HS-27A (cell line): ENCODE measurements at regions not wholly inside any gene's neighbourhood (a gene's known extent, or its start where the extent isn't known, plus 50 kb on each side); places are given as distances from the start of the nearest gene placed in this dataset.

Experiments used
- DNase-seq: peaks from one replicate; pipeline ENCODE4 v3.0.0-alpha.2; 2012; ENCODE audit warnings: low read depth, missing footprints

DNA sequence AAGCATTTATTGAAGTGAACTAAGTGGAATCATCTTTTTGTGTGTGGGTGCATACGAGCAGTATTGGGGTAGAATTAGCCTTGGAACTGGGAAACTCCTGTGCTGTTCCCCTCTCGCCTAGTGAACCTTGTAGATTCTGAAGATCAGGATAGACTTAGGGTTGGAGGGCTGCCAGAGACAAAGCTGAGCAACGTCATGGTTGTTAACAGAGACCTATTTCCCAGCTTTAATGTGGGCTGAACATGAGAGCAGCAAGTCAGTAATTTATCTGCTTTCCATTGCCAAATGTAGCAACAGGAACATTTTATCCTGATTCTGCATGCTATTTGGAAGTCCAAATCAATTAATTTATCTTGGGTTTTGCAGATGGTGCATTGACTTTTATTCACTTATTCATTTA, 246.6 kb downstream of the IL20RB start:
- no peak for DNase-seq

DNA sequence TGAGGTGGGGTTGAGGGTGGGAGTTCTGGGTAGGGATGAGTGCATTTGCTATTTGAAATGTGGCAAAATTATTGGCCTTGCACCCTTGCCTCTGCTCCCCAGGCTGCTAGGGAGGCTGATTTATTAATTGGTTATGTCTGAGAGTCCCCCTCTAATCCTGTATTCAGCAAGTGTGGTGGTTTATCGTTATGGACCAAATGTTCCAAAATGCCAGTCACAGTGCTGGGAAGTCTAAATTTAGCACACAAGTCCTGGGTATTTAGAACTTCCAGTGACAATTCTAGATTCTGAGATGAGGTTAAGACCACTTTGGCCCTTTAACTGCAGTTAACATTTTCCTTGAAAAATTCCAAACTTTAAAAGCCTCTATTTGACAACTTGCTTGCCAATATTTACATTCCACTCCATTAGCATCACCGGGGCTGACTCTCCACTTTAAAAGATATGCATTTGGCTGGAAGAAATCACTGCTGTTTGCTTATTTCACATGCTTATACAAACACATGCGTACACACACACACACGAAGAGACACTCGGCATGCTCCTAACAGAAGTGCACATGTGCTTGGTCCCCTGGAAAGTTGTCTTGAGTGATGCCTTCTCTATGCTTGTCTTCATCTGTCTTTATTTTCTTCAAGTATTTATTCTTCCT, 247.7 kb downstream of the IL20RB start:
- no peak for DNase-seq

DNA sequence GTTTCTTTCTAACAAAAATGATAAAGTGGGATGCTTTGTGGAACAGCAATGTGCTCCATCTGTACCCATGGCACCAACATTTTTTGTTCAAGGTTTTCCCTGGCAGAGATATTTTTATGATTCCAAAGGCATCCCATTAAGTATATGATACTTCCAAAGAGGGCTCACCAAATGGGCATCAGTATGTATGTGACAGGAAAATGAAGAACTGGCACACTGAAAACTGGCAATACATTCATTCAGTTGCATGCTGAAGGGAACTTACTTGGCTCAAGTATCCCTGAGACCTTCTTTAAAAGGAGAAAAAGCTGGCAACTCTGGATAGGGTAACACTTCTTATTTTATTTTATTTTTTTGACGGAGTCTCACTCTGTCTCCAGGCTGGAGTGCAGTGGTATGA, 249.8 kb downstream of the IL20RB start:
- no peak for DNase-seq

DNA sequence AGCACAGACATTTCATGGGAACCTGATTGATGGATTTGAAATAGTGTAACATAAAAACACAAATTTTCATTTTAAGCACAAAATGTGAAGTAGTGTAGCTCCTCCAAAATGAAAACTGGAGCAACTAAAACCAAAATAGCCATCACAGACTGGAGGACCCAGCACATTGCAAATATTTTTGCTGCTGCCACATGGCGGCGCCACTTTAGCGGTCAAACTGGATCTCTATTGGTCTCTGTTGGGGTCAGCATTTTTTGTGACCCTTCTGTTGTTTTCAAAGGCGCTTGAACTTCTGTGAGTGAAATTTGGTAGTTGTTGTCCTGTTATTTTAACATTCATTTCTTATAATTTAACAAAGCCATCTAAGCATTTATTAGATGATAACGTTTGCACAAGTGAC, 259.9 kb downstream of the IL20RB start:
- no peak for DNase-seq

DNA sequence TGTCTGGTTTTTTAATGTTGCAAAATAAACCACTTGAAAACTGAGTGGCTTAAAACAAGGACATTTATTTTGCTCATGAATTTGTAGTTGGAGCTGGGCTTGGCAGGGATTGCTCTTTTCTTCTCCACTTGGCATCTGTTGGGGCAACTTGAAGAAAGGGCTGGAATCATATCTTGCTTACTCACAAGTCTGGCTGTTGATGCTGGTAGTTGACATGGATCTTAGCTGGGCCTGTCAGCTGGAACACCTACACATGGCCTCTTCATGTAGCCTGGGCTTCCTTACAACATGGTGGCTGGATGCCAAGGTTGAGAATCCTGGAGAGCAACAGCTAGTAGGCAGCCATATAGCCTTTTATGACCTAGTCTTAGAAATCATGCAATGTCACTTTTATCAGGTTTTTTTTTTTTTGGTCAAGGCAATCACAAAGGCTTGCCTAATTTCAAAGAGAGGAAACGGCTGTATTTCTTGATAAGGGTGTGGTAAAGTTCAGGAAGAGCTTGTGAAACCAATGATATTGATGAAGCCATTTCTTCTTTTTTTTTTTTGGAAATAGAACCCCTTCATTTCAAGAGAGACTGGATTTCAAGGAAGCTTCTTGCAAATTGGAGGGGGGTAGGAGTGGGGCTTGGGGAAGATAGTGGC, 262.1 kb downstream of the IL20RB start:
- no peak for DNase-seq

DNA sequence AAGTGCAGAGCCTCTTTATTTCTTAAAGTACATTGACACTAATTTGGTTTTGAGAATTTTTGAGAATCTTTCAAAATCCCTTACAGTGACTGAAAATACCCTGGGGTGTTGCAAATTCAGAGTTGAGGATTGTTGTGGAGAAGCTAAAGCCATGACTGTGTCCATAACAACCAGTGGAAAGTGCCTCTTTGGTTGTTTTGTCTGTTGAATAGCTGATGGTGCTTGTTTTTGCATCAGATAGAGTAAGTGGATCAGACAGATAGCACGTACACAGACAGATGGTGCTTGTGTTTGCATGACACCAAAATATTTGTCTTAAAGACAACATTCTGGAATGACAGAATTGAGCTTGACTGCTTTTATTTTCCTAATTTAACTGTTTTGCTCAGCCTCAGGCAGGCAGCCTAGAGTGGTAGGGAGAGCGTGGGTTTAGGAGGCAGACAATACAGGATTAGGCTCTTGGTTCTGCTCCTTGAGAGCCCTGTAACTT, 265.0 kb downstream of the IL20RB start:
- no peak for DNase-seq

DNA sequence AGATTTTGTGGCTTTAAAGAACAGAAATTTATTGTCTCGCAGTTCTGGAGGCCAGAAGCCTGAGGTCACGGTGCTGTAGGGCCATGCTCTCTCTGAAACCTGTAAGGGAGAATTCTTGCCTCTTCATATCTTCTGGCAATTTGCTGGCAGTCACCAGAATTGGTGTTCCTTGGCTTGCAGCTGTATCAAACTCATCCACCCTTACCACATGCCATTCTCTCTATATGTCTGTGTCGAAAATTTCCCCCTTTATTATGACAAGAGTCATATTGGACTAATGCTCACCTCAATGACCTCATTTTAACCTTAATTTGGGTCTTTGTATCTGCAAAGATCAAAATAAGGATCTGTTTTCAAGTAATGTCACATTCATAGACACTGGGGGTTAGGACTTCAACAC, 266.7 kb downstream of the IL20RB start:
- DNase-seq, result no peak

DNA sequence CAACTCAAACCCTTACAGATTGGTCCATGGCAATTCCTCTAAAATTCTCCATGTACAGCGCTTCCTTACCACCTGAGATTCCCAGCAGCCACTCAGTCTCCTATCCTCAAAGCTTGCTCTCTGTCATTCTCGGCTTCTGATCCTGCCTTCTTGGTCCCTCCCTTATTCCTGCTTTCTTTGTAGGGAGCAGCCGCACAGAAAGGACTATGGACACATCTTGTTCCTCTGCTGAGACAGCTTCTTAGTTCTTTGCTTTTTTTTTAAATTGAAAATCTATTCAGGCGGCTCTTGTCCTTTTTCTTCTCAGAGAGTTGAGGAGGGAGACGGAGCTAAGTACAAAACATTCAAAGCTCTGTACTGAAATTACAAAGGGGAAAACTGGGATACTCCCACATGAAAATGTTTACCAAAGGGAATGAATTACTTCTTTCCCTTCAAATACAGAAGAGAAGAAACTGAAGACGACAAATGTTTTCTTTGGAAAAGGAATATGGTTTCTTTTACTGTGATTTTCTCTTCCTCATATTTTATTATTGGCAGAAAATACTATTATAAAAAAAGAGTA, 285.1 kb downstream of the IL20RB start:
- no peak for DNase-seq

DNA sequence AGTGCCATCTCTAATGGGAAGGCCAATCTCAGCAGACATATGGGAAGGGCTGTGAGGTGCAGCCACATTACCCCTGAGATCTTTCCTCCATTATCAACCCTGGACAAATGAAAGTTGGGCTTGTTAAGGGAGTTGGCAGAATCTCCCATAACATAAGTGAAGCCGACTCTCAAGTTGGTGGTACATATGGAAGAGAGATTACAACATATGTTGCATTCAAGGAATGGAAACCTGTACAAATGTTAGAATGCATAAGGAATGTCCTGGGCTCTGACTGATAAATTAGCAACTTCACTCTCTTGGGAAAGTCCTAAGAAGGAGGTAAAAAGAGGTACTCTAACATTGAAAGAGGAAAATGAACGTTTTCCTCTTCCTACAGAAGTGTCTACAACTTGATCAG, 288.7 kb downstream of the IL20RB start:
- DNase-seq, result no peak

DNA sequence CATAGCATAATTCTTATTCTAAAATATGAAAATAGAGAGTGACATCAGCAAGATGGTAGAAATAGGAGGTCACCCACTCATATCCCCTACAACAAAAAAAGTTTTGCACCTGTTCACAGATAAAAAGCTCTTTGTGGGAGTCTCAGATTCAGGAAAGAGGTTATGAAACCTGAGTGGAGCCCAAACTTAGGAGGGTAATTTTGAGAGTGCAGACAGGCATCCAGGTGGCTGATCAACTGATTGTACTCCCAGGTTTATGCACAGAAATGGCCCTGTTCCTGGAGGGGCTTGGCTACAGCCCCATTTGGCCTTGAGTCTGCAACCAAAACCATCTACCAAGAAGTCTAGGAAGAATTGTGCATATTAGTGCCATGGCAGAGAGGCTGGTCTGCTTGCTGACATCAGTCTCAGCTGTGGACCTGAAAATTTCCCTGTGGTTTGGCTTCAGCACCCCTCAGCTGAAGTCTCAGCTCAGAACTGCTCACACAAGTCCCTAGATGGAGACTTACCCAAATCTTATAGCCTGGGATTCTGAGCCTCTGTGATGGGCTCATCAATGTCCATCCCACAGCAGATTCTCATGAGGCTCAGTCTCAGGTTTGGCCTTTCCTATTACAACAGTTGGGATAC, 291.6 kb downstream of the IL20RB start:
- no peak for DNase-seq

DNA sequence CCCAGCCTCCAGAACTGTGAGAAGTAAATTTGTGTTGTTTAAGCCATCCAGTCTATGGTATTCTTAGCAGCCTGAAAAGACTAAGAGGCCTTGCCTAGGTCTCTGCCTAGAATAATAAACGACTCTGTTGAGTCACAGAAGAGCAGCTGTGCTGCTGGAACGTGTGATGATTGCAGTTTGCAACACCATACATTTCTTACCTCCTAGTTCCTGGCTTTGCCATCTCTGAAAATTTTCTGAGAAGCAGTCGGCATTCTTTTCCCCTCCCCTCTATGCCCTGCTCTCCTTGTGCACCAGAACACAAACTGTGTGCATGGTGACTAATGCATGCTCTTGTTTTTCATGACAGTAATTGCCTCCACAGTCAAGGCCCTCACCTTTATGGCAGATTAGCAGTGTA, 301.3 kb downstream of the IL20RB start:
- DNase-seq, result no peak

DNA sequence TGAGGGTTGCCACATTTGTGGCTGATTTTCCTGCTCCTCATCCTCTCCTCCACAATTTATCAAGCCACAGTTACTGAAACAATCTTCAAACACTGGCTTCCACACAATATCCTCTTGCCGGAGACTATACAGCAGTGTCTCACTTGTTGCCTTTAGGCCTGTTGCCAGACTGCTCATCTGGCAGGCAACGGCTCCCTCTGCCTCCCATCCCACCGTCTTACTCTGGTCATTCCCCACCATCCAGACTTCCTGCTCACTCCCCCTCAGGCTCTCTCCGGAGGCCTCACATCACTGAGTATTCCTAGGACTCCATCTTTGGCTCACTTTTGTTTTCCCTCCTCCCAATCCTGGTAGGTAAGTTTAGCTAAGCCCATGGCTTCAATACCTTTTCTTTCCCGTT, 301.9 kb downstream of the IL20RB start:
- no peak for DNase-seq

DNA sequence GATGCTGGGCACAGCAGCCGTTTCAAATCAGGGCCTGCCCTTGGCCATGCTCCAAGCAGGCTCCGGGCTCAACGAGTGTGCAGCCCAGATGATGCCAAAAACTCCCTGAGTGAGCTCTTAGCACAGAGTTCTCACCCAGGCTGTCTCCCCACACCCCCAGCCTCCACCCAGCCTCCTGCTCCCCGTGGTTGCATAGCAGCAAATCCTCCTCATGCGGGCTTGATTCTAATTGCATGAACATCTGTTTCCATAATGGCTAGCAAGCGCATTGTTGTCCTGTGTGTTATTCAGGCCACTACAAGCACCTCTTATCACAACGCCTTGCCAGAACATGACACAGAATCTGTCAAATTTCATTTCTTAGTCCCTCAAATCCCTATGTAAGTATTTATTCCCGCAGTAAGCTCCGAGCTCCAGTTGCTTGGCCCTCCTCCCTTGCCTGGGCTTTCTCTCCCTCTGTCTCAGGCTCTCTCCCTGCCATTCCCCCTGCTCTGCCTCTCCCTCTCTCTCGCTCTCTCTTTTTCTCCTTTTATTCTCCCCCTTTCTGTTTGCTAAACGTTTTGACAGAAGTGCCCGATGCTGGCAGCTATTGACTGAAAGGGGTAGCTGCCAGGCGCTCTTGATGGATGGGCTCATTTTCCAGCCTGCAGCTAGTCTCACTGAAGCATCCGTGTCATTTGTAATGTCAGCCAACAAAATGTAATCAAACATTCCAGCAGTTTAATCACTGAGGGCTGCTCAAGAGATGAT, 306.5 kb downstream of the IL20RB start:
- DNase-seq, result no peak

DNA sequence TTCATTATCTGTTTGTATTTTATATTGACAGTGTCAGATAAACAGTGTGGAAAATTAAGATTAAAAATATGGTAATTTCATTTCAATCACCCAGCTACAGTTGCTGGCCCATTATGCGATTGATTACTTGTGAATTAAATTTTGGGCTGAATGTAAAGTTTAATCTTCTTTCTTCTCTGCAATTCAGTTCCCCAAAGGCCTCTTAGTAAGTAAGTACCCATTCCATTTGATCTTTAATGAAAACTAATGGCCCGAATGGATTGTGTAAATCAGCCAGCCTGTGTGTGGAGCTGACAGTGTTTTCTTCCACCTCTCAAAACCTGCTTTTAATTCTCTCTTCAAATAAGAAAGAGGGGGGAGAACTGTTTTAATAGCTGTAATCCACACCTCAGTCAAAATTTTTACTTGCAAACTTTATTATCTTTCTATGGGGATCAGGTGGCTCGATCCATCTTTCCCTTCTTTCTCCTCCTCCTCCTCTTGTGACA, 307.1 kb downstream of the IL20RB start:
- DNase-seq, result no peak

DNA sequence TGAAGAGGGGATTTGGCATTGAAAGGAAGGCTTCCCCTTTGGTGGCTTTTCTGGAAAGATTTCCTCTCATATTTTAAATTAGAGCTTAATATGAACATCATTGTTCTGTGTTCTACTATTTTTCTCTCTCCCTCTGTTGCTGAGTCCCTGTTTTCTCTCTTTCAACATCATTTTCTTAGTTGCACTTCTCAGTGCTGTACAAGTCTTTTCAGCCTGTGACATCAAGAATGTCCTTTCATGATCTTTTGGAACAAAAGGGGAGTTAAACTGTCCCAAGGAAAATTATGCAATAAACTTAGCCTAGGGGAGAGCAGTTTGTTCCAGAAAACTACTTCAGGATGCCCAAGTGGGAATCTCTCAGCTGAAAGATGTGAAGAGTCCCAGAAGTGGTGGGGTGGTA, 325.1 kb downstream of the IL20RB start:
- DNase-seq, result no peak

DNA sequence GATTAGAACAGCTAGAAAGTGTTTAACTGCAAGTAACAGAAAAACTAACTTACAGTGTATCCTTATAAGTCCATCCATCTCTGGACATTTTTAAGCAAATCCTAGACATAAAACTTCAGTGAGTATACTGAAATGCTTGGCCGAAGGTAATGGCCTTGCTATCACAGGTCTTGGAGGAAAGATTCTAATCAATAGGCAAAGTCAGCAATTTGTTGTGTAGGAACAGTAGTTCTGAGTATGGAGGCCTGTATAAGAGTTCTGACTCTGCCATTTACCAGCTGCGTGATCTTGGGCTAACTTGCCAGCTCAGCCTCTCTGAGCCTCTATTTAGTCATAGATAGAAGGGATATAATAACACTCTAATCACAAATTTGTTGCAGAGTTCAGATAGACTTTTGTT, 328.1 kb downstream of the IL20RB start:
- DNase-seq, result no peak

DNA sequence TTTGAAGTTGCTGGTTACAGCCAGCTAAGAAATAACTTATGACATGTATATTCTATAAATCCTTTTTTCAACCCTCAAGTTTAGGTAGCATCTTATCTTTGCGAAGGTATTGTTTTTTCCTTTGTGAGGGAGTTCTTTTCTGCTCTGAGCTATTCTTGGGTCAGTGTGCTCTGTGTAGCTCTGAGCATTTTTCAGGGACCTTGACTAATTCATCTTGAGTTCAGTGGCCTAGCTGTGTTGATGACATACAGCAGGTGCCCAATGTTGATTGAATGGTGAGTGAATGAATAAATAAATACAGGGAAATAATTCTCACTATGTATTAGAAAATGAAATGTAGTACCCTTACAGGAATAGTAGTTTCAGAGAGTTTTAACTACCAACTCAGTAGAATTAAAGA, 335.3 kb downstream of the IL20RB start:
- no peak for DNase-seq

DNA sequence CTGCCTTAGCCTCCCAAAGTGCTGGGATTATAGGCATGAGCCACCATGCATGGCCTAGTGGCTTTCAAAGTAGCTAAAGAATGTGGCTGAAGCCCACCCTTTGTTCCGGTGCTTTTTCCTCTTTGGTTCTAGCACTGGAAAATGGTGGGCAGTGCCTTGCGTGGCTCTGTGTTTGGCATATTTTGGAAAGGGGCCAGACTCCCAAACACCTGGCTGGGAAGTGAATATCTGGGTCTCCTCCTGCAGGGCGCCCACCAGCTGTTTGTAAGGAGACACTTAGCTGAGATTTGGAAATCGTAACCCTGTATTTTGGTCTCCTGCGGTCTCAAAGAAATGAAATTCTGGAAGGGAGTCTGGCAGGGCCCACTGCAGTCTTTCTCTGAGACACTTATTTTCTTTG, 336.4 kb downstream of the IL20RB start:
- no peak for DNase-seq

DNA sequence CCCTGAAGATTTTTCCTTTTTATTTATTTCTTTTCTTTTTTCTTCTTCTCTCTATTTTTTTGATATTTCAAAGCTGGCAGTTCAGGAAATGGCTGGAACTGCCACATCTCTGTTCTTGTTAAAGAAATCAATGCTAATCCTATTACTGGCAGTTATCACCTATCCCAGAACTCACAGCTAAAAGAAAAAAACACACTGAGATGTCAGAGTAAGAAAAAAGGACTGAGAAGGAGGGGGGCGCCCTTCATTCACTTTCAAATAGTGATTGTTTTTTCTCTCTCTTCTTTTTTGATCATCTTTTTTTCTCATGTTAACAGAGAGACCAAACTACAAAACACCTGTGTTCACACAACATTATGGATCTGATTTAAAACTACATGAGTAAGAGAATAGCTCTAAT, 337.1 kb downstream of the IL20RB start:
- DNase-seq, result no peak

DNA sequence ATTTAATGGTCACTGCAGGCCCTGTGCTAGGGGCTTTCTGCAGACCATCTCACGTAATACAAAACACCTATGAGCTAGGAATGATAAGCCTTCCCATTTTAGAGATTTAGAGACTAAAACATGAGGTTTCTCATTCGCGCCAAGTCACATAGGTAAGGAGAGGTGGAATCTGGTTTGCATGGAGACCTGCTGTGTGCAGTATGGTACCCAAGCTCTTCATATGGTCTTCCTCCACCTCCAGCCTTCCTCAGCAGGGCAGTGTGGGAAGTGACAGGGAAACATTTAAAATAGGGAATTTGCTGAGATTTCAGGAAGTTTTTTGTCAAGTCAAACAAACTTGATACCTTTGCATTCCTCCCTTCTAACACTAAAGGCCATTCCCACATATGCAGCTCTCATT, 337.6 kb downstream of the IL20RB start:
- DNase-seq, result no peak

DNA sequence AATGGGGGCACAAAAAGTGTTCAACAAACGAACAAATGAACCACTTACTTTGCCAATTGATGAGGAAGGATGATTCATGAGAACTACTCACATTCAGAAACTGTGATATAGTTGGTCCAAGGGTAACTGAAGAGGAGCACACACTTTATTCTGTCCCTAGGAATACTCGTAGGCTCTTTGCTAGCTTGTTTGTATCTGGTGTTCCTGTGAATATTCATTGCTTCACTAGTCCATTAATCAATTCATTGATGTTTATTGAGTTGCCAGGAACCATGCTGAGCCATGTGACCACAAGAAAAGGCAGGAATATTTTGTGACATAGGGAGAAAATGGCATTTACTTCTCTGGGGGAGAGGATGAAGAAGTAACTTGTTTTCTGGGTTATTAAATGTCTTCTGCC, 338.3 kb downstream of the IL20RB start:
- no peak for DNase-seq

DNA sequence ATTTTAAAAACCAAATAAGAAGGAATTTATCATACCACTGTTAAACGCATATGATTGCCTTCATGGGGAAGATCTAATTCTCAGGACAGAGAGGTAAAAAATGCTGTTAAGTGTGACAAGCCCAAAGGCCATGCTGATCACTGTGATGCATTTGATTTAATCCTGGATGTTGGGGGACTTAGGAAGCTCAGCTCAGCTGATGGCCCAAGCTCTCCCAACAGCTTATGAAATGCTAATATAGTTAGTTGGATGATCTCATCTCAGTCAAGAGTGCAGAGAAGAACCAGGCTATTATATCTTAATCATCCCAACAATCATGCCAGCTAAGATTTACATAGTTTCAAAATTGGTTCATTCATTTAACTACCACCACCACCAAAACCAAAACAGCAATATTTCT, 340.0 kb downstream of the IL20RB start:
- no peak for DNase-seq
